RWPE2 (cell line): ENCODE measurements at regions not wholly inside any gene's neighbourhood (a gene's known extent, or its start where the extent isn't known, plus 50 kb on each side); places are given as distances from the start of the nearest gene placed in this dataset.

Experiments
- ATAC-seq: fragments of 200-7000 bp; cut with Tn5 transposase; 3 replicates; pipeline ENCODE4 v1.9.1; 2021; ENCODE audit warnings: low read depth
- DNase-seq: peaks from one replicate; pipeline ENCODE4 v3.0.0-alpha.2; 2020; ENCODE audit warnings: low spot score
- H3K27ac ChIP-seq: fragments of 450-650 bp; 2 replicates; pipeline ENCODE4 v1.5.1; 2017; ENCODE audit warnings: mild to moderate bottlenecking; ENCODE audit not compliant: poor library complexity, severe bottlenecking
- H3K27me3 ChIP-seq: fragments of 250-450 bp; sonication (Bioruptor Pico); 2 replicates; pipeline ENCODE4 v1.5.1; 2021; ENCODE audit warnings: mild to moderate bottlenecking, moderate library complexity; ENCODE audit not compliant: insufficient read depth, poor library complexity, severe bottlenecking
- H3K36me3 ChIP-seq: fragments of 250-450 bp; sonication (Bioruptor Pico); 2 replicates; pipeline ENCODE4 v1.5.1; 2020; ENCODE audit warnings: low read depth, mild to moderate bottlenecking, moderate library complexity
- H3K4me1 ChIP-seq: fragments of 250-450 bp; sonication (Bioruptor Pico); 2 replicates; pipeline ENCODE4 v1.5.1; 2021; ENCODE audit warnings: mild to moderate bottlenecking, moderate library complexity; ENCODE audit not compliant: insufficient read depth, poor library complexity, severe bottlenecking
- H3K4me3 ChIP-seq: fragments of 250-450 bp; sonication (Bioruptor Pico); 2 replicates; pipeline ENCODE4 v1.5.1; 2021; ENCODE audit warnings: mild to moderate bottlenecking, moderate library complexity; ENCODE audit not compliant: severe bottlenecking
- H3K9me3 ChIP-seq: fragments of 250-450 bp; sonication (Bioruptor Pico); 2 replicates; pipeline ENCODE4 v1.5.1; 2021; ENCODE audit warnings: mild to moderate bottlenecking, moderate library complexity; ENCODE audit not compliant: severe bottlenecking
- TF ChIP-seq, protein P1 (sequence below): fragments of 450-650 bp; IDR thresholded peaks from one replicate; pipeline ENCODE4 v1.5.1; 2017; ENCODE audit warnings: mild to moderate bottlenecking, moderate library complexity; ENCODE audit not compliant: poor library complexity, severe bottlenecking

DNA sequence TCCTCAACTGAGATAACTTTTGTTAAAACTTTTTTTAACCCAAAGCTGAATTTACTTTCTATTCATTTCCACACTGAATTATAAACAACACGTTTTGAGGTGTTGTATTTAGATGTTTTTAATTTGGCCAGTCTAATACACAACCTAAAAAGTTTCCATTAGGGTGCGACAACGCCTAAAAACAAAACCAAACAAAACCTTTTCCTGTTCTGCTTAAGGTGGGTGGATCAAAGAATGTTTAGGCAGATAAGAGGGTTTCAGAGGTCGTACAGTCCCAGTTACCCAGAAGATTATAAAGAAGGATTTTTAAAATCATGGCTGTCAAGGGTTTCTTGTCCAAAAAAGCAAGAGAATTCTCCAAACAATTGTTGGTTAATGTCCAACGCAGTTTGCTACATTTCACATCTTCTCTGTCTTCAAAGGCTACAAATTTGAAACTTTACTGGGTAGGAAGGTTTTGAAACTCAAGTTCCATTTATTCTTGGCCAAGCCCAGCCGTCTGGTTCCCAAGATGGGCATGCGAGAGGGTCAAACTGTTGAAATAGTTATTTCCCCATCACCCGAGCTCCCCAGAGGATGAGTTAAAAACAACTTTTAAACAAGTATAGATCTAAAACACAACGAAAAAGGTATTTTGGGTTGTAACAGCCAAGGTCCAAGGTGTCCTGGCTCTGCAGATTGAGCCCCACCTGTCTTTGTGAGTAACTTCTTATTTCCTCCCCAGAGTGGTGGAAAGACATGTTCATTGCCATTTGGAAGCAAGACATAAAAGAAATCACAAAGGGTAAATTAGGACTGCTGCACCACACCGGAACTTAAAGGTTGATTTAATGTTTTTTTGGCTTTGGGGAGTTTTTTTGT is 122.8 kb upstream of the MAP3K1 start:
- H3K36me3 ChIP-seq: no peaks in the 10 kb centered on the region
- no peak overlapping the region for H3K27ac ChIP-seq
- DNase-seq (no peak), ATAC-seq (no peak)
- no peak overlapping the region for H3K4me3 ChIP-seq
- TF ChIP-seq, protein P1, sequence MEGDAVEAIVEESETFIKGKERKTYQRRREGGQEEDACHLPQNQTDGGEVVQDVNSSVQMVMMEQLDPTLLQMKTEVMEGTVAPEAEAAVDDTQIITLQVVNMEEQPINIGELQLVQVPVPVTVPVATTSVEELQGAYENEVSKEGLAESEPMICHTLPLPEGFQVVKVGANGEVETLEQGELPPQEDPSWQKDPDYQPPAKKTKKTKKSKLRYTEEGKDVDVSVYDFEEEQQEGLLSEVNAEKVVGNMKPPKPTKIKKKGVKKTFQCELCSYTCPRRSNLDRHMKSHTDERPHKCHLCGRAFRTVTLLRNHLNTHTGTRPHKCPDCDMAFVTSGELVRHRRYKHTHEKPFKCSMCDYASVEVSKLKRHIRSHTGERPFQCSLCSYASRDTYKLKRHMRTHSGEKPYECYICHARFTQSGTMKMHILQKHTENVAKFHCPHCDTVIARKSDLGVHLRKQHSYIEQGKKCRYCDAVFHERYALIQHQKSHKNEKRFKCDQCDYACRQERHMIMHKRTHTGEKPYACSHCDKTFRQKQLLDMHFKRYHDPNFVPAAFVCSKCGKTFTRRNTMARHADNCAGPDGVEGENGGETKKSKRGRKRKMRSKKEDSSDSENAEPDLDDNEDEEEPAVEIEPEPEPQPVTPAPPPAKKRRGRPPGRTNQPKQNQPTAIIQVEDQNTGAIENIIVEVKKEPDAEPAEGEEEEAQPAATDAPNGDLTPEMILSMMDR: no peak
- no peaks in the 10 kb centered on the region for H3K4me1 ChIP-seq
- no peaks in the 10 kb centered on the region for H3K9me3 ChIP-seq
- H3K27me3 ChIP-seq: no peaks in the 10 kb centered on the region

DNA sequence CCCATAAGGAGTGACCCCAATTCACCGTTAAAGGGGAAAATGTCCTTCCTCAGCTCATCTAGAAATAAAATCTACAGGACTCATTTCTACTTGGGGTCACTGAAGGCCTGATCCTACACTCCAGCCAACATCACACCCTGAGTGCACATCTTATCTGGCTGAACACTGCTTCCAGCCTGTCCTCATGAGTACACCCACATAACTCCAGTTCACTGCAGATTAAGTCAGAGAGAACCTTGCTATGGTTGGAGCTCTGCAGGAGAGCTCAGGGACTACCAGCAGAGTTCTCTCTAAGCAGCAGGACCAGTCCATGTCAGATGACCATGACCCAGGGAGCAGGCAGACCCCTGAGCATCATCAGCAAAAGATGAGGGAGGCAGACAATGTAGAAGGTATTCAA is 126.9 kb upstream of the MAP3K1 start:
- no peak for ATAC-seq
- Histone ChIP-seq H3K27ac (no peak overlapping the region), H3K4me3 (no peak overlapping the region), H3K27me3 (no peaks in the 10 kb centered on the region), H3K9me3 (no peaks in the 10 kb centered on the region), H3K36me3 (no peaks in the 10 kb centered on the region), H3K4me1 (no peaks in the 10 kb centered on the region)
- DNase-seq: no peak
- TF ChIP-seq, protein P1: no peak

DNA sequence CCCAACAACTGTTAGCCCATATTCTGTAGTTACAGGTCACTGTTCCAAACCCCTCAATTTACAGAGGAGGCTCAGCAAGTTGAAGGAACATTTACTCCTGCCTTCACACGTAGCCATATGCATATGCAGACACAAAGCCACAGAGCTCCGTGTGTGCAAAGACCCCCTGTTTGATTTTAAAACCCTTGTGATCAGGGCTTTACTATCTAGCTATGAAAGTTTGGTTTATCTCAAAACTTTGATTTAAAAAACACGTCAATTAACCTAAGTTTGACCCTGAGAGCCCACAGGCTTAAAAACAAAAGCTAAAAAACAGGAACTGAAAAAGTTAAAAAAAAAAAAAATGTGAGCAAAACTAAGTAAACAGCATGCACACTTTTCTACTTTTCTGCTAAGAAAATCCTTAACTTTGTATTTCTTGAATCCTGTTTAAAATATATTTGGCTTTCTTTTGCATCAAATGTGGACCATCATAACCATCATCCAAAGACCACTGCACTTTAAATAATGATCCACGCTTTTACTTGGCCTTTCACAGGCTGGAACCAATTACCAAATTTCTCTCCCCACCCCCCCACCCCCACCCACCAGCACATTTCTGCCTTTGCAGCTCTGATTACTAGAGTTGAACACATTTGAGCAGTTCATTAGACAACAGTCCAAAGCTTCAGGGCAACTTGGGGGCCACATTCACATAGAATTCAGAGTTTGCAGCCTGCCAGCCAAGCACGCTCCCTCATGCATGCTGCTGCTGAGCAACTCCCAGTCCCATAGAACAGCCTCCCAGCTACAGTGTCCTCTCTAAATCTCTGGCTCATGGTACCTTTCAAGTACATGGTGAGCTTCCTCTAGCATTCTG is 128.8 kb upstream of the MAP3K1 start:
- Histone ChIP-seq H3K4me3 (no peak overlapping the region), H3K27me3 (no peaks in the 10 kb centered on the region), H3K36me3 (no peaks in the 10 kb centered on the region), H3K27ac (no peak overlapping the region), H3K4me1 (no peaks in the 10 kb centered on the region), H3K9me3 (no peaks in the 10 kb centered on the region)
- DNase-seq (no peak), ATAC-seq (no peak)
- TF ChIP-seq, protein P1: no peak

DNA sequence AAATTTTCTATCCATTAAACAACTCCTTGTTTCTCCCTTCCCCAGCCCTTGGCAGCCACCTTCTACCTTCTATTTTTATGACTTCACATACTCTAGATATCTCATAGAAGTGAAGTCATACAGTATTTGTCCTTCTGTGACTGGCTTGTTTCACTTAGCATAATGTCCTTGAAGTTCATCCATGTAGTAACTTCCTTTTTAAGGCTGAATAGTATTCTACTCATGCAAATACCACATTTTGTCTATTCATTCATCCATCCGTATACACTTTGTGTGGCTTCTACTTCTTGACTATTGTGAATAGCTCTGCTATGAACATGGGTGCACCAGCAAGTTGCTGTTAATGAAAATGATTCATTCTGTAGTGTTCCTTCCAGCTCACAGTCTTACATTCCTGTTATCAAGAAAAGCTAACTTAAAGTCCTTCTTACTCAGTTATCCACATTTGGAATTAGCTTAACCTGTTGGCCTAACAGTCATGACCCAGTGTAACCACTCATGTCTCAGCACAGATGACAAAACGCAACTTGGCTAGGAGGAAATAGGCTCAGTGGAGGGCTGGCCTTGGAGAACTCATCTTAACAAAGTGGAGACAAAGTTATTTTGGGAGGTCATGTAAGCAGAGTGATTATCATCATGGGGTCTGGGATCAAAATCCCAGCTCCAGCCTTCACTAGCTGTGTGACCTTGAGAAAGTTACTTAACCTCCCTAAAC is 129.7 kb upstream of the MAP3K1 start:
- Histone ChIP-seq H3K36me3 (no peaks in the 10 kb centered on the region), H3K4me1 (no peaks in the 10 kb centered on the region), H3K4me3 (no peak overlapping the region), H3K9me3 (no peaks in the 10 kb centered on the region), H3K27ac (no peak overlapping the region), H3K27me3 (no peaks in the 10 kb centered on the region)
- TF ChIP-seq, protein P1: no peak
- DNase-seq (no peak), ATAC-seq (no peak)
